ENCODE measurements at regions not wholly inside any gene's neighbourhood (a gene's known extent, or its start where the extent isn't known, plus 50 kb on each side); places are given as distances from the start of the nearest gene placed in this dataset.

DNA sequence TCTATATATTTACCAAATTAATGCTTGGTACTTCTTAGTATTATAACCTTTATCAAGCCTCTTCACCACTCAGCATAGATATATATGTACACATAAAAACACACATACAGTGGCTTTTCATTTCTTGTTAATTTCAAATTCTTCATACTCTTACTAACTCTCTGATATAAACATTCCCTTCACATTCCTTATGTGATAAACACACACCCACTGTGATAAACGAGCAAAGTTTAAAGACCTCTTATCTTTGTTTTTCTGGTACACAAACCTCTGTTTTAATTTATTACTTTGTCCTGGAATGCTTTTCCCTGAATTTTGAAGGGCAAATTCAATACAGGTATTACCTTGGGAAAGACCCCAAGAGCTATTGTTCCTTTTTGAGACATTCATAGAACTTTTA is 379.1 kb upstream of the TMPRSS15 start:
- no peak for DNase-seq (ENCODE audit: low read depth, low spot score)
- BruUV-seq (replicated peaks) = no TSS peak
- ChIA-PET POLR2A (no interaction called here), CTCF (no interaction called here)
- no peaks in the 10 kb centered on the region for H3K9me3 ChIP-seq (ENCODE audit: control insufficient read depth, insufficient read depth, low read depth, low read length)
- no peaks in the 10 kb centered on the region for H3K36me3 ChIP-seq (ENCODE audit: control insufficient read depth, insufficient read depth, low read length)
- TF ChIP-seq, protein P1, sequence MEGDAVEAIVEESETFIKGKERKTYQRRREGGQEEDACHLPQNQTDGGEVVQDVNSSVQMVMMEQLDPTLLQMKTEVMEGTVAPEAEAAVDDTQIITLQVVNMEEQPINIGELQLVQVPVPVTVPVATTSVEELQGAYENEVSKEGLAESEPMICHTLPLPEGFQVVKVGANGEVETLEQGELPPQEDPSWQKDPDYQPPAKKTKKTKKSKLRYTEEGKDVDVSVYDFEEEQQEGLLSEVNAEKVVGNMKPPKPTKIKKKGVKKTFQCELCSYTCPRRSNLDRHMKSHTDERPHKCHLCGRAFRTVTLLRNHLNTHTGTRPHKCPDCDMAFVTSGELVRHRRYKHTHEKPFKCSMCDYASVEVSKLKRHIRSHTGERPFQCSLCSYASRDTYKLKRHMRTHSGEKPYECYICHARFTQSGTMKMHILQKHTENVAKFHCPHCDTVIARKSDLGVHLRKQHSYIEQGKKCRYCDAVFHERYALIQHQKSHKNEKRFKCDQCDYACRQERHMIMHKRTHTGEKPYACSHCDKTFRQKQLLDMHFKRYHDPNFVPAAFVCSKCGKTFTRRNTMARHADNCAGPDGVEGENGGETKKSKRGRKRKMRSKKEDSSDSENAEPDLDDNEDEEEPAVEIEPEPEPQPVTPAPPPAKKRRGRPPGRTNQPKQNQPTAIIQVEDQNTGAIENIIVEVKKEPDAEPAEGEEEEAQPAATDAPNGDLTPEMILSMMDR (IDR thresholded peaks at IDR 0.05) = no peak
- TF ChIP-seq TCF7L2 (IDR thresholded peaks at IDR 0.05; ENCODE audit: low read depth, low read length) (no peak), POLR2AphosphoS5 (IDR thresholded peaks at IDR 0.05; ENCODE audit: low read depth, low read length) (no peak), SIN3A (IDR thresholded peaks at IDR 0.05; ENCODE audit: borderline replicate concordance, insufficient read depth, low read depth, low read length) (no peak)
- TF ChIP-seq, protein P2, sequence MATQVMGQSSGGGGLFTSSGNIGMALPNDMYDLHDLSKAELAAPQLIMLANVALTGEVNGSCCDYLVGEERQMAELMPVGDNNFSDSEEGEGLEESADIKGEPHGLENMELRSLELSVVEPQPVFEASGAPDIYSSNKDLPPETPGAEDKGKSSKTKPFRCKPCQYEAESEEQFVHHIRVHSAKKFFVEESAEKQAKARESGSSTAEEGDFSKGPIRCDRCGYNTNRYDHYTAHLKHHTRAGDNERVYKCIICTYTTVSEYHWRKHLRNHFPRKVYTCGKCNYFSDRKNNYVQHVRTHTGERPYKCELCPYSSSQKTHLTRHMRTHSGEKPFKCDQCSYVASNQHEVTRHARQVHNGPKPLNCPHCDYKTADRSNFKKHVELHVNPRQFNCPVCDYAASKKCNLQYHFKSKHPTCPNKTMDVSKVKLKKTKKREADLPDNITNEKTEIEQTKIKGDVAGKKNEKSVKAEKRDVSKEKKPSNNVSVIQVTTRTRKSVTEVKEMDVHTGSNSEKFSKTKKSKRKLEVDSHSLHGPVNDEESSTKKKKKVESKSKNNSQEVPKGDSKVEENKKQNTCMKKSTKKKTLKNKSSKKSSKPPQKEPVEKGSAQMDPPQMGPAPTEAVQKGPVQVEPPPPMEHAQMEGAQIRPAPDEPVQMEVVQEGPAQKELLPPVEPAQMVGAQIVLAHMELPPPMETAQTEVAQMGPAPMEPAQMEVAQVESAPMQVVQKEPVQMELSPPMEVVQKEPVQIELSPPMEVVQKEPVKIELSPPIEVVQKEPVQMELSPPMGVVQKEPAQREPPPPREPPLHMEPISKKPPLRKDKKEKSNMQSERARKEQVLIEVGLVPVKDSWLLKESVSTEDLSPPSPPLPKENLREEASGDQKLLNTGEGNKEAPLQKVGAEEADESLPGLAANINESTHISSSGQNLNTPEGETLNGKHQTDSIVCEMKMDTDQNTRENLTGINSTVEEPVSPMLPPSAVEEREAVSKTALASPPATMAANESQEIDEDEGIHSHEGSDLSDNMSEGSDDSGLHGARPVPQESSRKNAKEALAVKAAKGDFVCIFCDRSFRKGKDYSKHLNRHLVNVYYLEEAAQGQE (IDR thresholded peaks at IDR 0.05; ENCODE audit: insufficient read depth in 1 of 2, low read depth in 2 of 2, low read length in 1 of 2) = no peak
- no peaks in the 10 kb centered on the region for H3K27me3 ChIP-seq (ENCODE audit: control insufficient read depth, insufficient read depth, low read length)
- no peaks in the 10 kb centered on the region for H3K4me1 ChIP-seq (ENCODE audit: control insufficient read depth, insufficient read depth, low read length)
- no peak overlapping the region for H3K27ac ChIP-seq (ENCODE audit: low read length)
- intact Hi-C loops (cut with micrococcal nuclease; ENCODE audit: unreplicated experiment) = no loop called here
- no peak overlapping the region for H3K4me3 ChIP-seq (ENCODE audit: low read depth in 2 of 2, low read length in 2 of 2)
- no peak for ATAC-seq
- in situ Hi-C loops (cut with HindIII; ENCODE audit: low pct_unique_long_range_greater_than_20kb, low sequenced_read_pairs) = no loop called here

- DNase-seq (ENCODE audit: low read depth, low spot score) (no peak), ATAC-seq (no peak)
- no TSS peak for BruUV-seq (replicated peaks)
- Histone ChIP-seq H3K27me3 (ENCODE audit: control insufficient read depth, insufficient read depth, low read length) (no peaks in the 10 kb centered on the region), H3K4me3 (ENCODE audit: low read depth in 2 of 2, low read length in 2 of 2) (no peak overlapping the region), H3K9me3 (ENCODE audit: control insufficient read depth, insufficient read depth, low read depth, low read length) (no peaks in the 10 kb centered on the region), H3K4me1 (ENCODE audit: control insufficient read depth, insufficient read depth, low read length) (no peaks in the 10 kb centered on the region), H3K36me3 (ENCODE audit: control insufficient read depth, insufficient read depth, low read length) (no peaks in the 10 kb centered on the region), H3K27ac (ENCODE audit: low read length) (no peak overlapping the region)
- in situ Hi-C loops (cut with HindIII; ENCODE audit: low pct_unique_long_range_greater_than_20kb, low sequenced_read_pairs) = no loop called here
- POLR2A ChIA-PET = no interaction called here
- no peak for TF ChIP-seq POLR2AphosphoS5 (IDR thresholded peaks at IDR 0.05; ENCODE audit: low read depth, low read length)
- TF ChIP-seq, protein P1 (IDR thresholded peaks at IDR 0.05) = peak; percentile 22; the same call in 1 of the 2 replicates
- intact Hi-C loops (cut with micrococcal nuclease; ENCODE audit: unreplicated experiment) = no loop called here
- CTCF ChIA-PET = no interaction called here
Observed at GRCh38 chr21:18801468-18801867, 397.9 kb upstream of the TMPRSS15 start.

GRCh38 chr21:18803624-18804023 is 400.0 kb upstream of the TMPRSS15 start:
- intact Hi-C loops (cut with micrococcal nuclease; ENCODE audit: unreplicated experiment) = no loop called here
- DNase-seq (ENCODE audit: low read depth, low spot score) (no peak), ATAC-seq (no peak)

More at GRCh38 chr21:18803624-18804023, 400.0 kb upstream of the TMPRSS15 start:
- H3K4me3 ChIP-seq (ENCODE audit: low read depth in 2 of 2, low read length in 2 of 2) = no peak overlapping the region
- H3K27ac ChIP-seq (ENCODE audit: low read length) = no peak overlapping the region
- in situ Hi-C loops (cut with HindIII; ENCODE audit: low pct_unique_long_range_greater_than_20kb, low sequenced_read_pairs) = no loop called here
- CTCF ChIA-PET = no interaction called here
- no peaks in the 10 kb centered on the region for H3K27me3 ChIP-seq (ENCODE audit: control insufficient read depth, insufficient read depth, low read length)
- TF ChIP-seq, protein P1 (IDR thresholded peaks at IDR 0.05) = no peak
- no peak for TF ChIP-seq TCF7L2 (IDR thresholded peaks at IDR 0.05; ENCODE audit: low read depth, low read length)
- no peaks in the 10 kb centered on the region for H3K9me3 ChIP-seq (ENCODE audit: control insufficient read depth, insufficient read depth, low read depth, low read length)
- POLR2A ChIA-PET = no interaction called here
- no TSS peak for BruUV-seq (replicated peaks)
- H3K4me1 ChIP-seq (ENCODE audit: control insufficient read depth, insufficient read depth, low read length) = no peaks in the 10 kb centered on the region
- H3K36me3 ChIP-seq (ENCODE audit: control insufficient read depth, insufficient read depth, low read length) = no peaks in the 10 kb centered on the region
